ENCODE measurements at regions not wholly inside any gene's neighbourhood (a gene's known extent, or its start where the extent isn't known, plus 50 kb on each side); places are given as distances from the start of the nearest gene placed in this dataset.
"Not testable (repeated sequence)": the region's sequence is repeated elsewhere in the genome, so short reads cannot be mapped to it uniquely, and the experiment has no call there.

DNA sequence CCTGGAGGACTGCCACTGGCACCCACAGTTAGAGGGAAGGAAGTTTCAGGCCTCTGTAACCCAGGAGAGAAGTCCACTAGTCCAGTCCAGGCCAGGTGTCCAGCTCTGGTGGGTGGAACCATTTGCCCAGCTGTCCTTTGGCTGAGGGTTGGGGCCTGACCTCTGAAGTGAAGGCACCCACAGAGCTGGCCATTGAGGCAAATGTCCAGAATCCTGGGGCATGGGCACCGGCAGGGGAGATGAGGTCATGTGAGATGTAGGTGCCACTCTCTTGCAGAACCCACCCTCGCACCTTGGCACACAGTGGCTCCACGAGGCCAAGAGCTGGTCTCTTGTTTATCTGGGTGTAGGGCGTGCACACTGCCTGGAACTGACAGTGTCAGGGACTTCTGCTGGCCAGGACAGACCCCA, 162.8 kb downstream of the SMAD6 start:
- DNase-seq (ENCODE audit: low read depth in 2 of 2): no peak

GRCh38 chr15:66865622-66866611, 163.9 kb downstream of the SMAD6 start:
- no peak for DNase-seq (ENCODE audit: low read depth in 2 of 2)

DNA sequence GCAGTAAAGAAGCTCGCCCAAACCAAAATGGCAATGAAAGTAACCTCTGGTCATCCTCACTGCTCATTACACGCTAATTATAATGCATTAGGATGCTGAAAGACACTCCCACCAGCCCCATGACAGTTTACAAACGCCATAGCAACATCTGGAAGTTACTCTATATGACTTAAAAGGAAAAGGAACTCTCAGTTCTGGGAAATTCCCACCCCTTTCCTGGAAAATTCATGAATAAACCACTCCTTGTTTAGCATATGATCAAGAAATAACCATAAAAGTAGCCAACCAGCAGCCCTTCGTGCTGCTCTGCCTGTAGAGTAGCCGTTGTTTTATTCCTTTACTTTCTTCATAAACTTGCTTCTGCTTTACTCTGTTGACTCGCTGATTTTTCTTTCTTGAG, 164.6 kb downstream of the SMAD6 start:
- DNase-seq (ENCODE audit: low read depth in 2 of 2): no peak

DNA sequence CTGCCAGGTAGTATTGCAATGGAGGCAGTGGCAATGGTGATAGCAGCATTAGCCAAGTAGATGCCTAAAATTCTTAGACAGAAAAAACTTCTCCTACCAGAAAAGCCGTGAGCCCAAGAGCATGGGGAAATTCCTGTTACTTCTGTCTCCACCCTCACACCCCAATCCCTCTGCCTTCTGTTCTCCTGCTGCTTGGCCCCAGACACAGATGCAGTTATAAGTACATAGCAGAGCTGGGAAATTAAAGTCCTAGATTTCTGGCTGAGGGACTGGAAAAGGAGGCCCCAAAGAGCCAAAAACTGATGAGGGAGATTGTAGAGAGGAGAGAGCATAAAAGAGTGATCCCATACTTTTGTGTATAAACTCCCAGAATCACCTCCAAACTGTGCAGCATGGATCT, 166.9 kb downstream of the SMAD6 start:
- no peak for DNase-seq (ENCODE audit: low read depth in 2 of 2)

DNA sequence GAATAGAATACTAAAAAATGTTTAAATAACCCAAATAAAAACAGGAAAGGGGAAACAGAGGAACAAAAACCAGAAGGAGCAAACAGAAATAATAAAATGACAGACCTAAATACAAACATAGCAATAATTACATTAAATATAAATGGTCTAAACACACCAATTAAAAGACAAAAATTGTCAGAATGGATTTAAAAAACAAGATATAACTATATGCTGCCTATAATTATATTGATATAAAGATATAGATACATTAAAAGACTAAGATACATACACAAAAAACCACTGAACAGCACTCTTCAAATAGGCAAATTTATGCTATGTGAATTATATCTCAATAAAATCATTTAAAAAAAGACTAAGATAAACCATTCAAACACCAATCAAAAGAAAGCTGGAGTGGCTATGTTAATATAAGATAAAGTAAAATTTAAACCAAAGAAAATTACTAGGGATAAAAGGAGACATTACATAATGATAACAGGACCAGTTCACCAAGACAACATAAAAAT, 168.9 kb downstream of the SMAD6 start:
- no peak for DNase-seq (ENCODE audit: low read depth in 2 of 2)

GRCh38 chr15:66872405-66872804, 170.4 kb downstream of the SMAD6 start:
- no peak for DNase-seq (ENCODE audit: low read depth in 2 of 2)

DNA sequence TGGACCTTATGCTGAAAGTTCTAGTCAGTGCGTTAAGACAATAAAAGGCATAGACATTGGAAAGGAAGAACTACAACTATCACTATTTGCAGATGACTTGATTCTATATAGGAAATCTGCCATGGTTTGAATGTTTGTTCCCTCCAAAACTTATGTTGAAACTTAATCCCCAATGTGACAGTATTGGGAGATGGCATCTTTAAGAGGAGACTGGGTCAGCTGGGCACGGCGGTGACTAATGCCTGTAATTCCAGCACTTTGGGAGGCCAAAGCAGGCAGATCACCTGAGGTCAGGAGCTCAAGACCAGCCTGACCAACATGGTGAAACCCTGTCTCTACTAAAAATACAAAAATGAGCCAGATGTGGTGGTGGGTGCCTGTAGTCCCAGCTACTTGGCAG, 171.3 kb downstream of the SMAD6 start:
- DNase-seq (ENCODE audit: low read depth in 2 of 2): not testable (repeated sequence)

DNA sequence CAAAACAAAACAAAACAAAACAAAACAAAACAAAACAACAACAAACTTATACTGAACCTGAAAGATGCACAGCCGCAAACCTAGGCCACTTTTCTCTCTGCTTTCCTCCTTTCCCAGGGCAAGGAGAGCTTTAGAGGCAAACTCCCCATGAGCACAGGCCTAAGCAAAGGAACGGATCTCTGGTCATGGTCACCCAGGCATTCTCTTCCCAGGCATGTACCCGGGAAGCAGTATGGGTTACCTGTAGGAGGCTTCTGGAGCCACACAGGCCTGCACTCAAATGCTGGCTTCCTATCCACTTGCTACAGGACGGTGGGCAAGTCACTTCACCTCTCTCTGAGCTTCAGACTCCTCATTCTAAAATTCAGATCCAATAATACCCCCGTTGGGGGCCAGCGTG, 171.8 kb downstream of the SMAD6 start:
- DNase-seq (ENCODE audit: low read depth in 2 of 2): no peak

- no peak for DNase-seq (ENCODE audit: low read depth in 2 of 2)
Measured at GRCh38 chr15:66875588-66876420, 173.8 kb downstream of the SMAD6 start.

DNA sequence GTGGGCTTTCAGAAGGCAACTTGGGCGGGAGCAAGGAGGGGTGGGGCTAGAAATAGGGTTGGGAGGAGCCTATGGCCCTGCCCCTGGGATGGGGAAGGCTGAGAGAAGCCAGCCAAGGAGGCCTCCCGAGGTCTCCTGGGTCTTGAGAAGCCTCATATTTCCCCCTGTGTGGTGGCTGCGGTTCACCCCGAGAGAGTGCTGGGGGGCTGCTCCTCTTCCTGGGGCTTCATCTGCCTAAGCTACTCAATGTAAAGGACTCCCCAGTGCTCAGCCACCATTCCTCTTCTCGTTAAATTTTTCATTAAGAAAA, 174.3 kb downstream of the SMAD6 start:
- no peak for DNase-seq (ENCODE audit: low read depth in 2 of 2)

GRCh38 chr15:66876731-66877476, 174.9 kb downstream of the SMAD6 start:
- no peak for DNase-seq (ENCODE audit: low read depth in 2 of 2)

DNA sequence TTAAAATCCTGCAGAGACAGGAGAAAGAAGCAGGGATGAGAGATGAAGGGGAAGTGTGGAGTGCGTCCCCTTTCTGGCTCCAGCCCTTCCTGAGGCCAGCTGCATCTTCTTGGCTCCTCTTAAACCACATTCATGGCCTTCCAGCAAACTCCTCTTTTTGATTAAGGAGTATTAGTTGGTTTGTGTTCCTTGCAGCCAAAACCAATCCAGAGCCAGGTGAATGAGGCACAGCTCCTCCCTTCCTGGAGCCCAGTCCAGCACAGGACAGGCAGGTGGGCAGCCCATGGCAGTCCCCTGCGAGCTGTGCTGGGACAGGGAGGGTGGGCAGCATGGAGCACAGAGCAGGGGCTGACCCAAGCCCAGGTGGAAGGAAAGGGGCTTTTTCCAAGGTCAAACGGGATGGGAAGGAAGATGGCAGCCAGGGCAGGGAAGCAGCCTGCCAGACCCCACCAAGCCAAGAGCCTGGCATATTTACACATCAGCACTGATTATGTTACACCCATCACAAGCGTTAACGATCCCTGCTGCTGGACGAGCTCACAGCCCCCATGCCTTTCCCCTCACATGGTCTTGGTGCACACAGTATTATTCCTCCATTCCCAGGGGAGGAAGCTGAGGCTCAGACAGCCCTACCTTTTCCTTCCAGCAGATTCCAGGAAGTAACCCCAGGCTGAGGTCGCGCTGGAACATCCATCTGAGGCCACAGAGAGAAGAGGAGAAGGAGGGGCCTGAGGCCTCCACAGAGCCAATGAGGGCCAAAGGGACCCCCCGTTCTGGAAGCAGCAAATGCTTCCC, 175.6 kb downstream of the SMAD6 start:
- DNase-seq (ENCODE audit: low read depth in 2 of 2): no peak

DNA sequence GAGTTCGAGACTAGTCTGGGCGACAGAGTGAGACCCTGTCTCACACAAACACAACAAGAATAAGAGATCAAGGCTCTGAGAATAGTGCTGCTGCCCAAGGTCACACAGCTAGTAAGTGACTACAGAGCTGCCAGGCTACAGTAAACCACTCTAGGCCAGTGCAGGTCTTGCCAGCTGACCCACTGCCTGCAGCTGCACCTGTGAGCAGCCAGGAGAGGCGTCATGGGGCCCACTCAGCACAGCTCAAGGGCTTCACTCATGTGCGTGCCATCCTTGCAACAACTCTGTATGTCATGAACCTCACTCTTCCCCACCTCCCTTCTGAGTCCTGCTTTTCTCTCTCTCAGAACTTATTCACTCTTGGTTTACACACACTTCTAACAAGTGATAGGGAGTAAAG, 176.7 kb downstream of the SMAD6 start:
- no peak for DNase-seq (ENCODE audit: low read depth in 2 of 2)

DNA sequence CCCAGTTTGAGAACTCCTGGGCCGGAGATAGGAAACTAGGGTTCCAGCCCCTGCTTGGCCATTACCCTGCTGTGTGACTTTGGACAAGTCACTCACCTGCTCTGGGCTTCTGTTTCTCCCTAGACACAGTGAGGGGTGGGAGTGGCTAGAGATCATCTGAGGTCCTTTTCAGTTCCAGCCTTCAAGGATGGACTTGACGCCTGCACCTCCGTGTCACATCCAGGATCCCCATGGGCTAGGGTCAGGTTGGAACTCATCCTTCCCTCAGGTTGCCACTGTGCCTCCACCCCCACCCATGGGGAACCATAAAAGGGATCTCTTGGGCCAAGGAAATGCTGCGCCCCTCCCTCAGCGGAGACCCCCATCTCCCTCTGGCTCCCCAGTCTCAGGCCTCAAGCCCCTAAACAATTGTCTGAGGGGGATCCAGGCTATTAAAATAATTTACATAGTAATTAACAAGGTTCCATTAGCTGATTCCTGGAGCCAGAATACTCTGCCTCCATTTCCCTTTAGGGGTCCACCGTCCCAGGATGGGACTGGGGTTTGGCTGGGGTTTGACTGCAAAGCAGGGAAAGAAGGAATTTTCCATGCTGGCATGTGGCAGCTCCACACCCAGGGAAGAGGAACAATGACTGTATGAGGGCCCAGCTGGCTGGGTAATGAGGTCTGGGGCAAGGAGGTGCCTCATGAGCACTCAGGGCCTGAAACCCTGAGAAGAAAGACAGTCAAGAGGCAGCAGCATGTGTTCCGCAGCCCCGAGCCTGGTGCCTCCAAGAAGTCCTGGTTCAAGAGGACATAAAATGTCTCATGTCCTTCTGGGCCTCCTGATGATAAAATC, 177.7 kb downstream of the SMAD6 start:
- DNase-seq (ENCODE audit: low read depth in 2 of 2): no peak

DNA sequence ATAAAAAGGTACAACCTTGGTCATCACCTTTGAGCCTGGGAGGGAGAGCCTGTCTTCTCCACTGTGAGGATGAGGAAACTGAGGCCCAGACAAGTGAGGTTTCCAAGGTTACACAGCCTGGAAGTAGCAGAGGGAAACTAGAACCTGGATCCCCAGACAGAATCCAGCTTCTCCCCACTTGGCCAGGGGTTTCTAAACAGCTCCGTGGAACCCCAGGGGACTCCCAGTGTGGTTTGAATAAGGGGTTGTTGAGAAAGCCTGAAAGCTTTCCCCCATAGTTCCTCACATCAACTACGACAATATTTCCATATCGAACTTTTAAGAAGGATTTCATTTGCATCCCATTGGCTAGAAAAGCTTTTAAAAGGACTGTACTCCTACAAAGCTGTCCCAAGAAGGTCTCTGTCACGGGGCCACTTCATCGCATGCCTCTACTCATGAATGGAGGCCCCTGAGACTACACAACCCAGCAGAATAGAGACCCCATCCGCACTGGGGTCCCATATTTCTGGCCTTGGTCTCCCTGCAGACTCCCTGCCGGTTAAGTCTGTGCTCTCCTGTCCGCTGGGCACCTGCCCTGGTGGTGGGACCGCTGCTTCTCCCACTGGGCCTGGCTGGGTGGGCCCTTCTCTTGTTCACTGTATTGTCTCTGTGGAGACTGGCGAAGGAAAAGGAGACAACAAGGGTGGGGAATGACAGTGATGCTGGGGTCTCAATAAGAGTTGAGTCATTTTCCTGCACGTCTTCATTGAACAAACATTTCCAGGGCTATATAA, 178.5 kb downstream of the SMAD6 start:
- DNase-seq (ENCODE audit: low read depth in 2 of 2): no peak

DNA sequence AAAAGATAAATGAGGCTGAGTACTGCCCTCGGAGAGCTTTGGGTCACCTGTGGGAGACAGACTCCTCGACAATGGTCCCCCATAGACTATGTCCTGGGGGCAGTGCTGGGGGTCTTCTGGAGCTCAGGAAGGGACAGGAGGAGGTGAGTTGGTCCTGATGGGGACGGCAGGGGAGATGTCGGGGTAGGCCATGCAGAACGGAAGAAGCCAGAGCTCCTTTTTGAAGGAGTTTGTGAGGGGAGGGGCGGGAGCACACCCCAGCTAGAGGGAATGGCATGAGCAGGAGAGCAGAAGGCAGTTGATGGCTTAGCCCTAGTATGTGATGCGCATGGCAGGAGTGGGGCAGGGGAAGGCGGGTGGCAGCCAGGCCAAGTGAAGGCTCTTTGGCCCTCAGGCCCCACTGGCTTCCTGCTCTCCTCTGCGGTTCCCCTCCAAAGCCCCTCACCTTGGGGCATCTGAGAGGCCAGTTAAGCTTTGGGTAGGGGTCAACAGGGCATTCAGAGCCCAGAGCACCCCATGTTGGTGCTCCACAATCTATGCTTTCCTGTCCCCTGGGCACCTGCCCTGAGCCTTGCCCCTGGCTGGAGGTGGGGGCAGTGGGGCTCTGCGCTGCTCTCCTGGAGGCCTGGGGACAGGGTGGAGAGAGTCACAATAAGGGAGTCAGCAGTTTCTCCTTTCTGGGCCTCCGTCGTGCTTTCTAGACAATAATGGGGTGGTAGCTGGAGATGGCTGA, 179.3 kb downstream of the SMAD6 start:
- DNase-seq (ENCODE audit: low read depth in 2 of 2): no peak

DNA sequence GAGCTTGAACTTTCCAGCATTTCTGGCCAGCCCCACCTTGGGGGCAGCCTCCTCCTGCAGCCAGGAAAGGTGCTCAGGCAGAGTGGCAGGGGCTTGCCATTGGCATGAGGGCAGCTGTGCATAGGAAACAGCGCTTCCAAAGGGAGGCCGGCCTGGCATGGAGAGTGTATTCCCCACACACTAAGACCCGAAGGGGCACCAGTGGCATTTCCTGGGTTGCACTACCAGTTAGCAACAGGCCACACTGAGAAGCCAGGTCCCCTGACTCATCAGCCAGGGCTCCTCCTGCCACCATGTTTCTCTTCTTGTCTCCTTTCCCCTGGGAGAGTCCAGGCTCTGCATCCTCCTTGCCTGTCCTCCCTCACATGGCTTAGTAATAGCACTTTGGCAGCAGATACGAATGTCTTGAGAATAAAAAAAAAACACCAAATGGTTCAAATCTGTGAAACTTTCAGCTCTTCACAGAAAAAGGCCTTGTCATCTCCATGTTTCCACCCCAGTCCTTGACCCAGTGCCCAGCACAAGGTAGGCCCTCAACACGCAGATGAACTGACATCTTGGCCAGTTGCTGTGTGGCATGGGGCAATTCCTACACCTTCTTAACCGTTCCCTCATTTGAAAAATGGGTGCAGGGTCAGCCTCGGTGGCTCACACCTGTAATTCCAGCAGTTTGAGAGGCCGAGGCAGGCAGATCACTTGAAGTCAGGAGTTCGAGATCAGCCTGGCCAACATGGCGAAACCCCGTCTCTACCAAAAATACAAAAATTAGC, 180.4 kb downstream of the SMAD6 start:
- DNase-seq (ENCODE audit: low read depth in 2 of 2): no peak
